ENCODE measurements at regions not wholly inside any gene's neighbourhood (a gene's known extent, or its start where the extent isn't known, plus 50 kb on each side); places are given as distances from the start of the nearest gene placed in this dataset.
"Not testable (repeated sequence)": the region's sequence is repeated elsewhere in the genome, so short reads cannot be mapped to it uniquely, and the experiment has no call there.

DNA sequence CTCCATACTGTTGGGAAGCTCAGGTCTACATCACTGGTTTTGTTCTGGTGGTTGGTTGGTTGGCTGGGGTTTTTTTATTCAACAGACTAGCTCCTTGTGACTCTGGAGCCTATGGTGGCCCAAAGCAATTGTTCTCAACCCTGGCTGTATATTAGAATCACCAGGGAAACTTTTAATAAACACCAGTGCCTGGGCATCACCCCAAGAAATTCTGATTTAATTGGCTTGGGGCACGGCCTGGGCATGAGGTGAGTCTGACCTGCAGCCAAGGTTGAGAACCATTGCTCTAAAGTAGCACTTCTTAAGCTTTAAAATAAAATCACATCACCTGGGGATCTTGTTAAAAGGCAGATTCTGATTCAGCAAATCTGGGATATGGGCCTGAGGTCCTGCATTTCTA, 184.1 kb downstream of the C1D start:
- no peak for DNase-seq

- DNase-seq = no peak
These were observed 183.1 kb downstream of the C1D start for GRCh38 chr2:67879586-67880290.

- DNase-seq = no peak
These were observed 182.5 kb downstream of the C1D start for GRCh38 chr2:67880291-67880761.

GRCh38 chr2:67881816-67882215, 181.0 kb downstream of the C1D start:
- DNase-seq = no peak

- DNase-seq = no peak
These were observed 179.3 kb downstream of the C1D start for GRCh38 chr2:67883316-67884087.

DNA sequence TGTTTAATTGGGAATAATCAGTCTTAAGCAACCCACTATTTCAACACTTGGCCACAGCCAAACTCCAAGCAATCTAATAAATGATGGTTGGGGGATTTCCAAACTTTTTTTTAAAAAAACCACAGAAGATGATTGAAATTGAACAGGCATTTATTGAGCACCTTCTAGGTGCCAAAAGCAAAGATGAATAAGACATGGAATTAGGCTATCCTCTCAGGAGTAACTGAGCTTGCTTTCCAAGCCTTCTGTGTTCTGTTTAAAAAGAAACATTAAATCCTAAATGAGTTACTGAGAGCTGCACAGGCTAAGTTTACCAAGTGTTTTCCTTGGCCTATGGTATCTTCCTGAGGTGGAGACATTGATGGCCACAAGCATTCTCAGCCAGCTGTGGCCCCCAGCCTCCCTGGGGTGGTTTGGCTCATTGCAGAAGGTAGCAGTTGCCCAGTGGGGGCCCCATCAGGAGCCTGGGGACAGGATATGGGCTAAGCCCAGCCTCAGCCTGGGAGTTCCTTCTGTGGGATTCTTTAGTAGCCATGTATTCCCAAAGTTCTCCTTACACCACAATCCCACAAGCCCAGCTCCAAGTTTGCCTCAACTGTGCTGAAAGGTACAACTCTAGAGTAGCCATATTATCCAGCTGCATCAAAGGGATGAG, 174.3 kb downstream of the C1D start:
- DNase-seq = no peak

DNA sequence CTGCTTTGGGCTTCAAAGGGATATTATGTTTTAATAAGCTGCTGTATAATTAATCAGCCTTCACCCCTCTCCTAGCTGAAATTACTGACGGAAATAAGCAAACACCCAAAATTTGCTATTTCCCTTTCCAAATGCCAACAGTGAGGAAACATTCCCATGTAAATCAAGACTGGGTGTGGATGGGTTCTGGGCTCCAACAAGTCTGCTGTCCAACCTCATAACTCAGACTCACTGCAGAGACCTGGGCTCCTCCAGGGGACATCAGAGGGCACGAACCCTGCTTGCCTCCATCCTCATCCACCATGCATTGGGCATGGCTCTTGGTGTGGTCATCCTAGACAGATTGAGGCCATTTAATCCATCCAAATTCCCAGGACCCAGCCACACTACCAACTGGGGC, 173.7 kb downstream of the C1D start:
- DNase-seq = no peak

- no peak for DNase-seq
These were observed 171.2 kb downstream of the C1D start for GRCh38 chr2:67891642-67892041.

DNA sequence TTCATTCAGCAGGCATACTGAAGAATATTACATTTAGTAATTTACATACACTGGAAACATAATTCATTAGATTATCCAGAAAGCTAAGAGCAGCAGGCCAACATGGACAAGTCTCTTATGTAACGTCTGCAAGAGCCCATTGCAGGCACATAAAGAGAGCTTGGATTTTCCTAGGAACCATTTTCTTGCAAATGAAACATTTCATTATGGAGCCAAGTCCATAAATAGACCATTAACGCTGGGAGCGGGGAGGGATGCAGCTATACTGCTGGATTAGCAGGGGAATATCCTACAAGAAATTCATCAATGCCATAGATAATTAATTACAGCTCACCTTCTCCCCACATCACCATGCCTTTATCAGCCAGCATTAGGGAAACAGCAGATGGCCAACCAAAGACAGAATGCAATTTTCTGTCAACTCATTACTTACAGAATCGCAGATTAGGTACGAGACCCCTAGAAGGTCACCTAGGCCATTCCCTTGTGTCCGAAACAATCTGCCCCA, 170.4 kb downstream of the C1D start:
- DNase-seq = peak; percentile 94

DNA sequence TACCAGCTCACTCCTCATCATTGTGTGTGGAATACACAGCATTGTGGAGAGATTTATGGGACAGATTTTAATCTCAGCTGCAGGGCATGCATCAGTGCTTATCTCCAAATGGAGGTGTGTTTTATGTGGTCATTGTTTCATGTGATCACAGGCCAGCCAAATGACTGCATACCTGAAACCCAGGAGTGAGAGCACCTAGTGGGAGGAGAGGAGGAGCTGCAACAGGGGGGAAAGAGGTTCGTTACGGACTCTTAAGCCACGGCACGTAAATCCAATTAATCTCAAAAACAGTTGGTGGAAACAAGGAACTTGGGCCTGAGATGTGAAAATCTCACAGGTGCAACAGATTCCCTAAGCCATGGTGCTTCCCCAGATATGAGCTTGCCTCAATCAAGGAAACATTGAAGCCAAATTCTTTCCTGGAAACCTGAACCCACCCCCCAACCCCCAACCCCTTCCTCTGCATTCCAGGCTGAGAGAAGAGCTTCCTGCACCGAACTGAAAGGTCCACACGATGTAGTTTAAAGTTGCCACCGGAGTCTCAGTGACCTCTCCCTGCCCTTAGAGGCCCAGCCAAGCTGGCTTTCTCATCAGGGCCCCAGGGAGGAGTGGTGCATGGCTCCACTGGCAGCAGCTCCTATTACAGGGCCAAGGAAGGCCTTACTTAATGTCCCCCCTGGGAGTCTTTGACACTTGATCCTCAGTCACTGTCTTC, 167.4 kb downstream of the C1D start:
- peak; percentile 90 for DNase-seq

GRCh38 chr2:67896076-67896475, 166.7 kb downstream of the C1D start:
- DNase-seq = no peak

GRCh38 chr2:67896476-67896875, 166.3 kb downstream of the C1D start:
- DNase-seq = no peak

DNA sequence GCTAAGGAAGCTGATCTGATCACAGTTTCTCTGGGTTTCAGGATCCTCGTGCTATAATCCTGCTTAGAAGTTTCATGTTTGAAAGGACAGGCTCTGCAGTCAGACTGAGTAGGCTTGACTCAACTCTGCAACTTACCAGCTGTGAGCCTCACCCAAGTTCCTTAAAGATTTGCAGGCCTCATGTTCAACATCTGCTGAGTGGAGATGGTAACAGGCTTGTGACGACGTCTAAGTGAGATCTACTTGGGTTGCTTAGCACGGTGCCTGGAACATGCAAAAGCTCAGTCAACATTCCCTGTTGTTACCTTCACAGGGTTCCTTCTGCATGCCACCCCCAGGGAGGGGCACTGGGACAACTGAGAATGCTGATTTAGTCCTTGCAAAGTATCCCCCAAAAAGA, 164.2 kb downstream of the C1D start:
- peak; percentile 69 for DNase-seq

GRCh38 chr2:67899187-67899586, 163.6 kb downstream of the C1D start:
- no peak for DNase-seq

GRCh38 chr2:67900826-67901225, 162.0 kb downstream of the C1D start:
- no peak for DNase-seq

DNA sequence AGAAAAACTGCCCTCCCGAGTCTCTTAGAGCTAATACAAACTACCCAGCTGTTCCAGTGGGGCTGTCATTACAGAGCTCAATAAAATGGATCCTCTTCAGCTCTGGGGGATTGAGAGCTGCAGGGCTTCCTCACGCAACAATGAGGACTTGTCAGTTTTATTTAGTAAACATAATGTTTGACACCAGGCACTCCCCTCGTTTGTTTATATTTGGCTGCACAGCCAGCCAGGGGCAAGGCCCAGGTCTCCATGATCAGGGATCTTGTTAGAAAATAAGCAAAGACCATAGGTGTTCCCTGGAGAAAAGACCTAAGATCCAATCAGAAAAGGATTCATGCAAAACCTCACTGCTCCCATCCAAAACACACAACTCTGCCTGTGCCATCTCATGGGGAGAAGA, 158.2 kb downstream of the C1D start:
- no peak for DNase-seq

DNA sequence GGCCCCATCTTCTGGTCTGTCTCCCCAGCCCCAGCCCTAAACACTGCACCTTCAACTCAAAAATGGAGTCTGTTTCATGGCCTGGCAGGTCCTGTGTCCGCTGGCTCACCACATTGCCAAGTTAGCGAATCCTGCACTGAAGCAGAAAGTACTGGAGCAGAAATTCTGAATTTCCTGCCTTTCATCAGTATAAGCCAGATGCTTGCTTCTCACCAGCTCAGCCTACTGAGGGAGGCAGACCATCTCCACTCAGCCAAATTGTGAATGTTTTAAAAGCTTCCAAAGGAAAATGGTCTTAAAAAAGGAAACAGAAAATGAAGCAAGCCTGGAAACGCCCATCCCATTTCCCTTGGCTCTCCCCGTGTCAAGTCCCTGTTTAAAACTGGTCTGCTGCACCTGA, 157.8 kb downstream of the C1D start:
- DNase-seq = no peak

DNA sequence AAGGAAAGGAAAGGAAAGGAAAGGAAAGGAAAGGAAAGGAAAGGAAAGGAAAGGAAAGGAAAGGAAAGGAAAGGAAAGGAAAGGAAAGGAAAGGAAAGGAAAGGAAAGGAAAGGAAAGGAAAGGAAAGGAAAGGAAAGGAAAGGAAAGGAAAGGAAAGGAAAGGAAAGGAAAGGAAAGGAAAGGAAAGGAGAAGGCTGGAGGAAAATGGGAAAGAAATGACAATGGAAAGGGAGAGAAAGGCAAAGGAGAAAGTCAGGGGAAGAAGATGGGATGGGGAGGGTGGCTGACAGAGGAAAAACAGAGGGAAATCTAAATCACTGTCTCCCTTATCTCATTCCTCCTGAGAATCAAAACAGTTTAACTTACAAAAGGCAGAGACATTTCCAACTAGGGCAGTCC, 156.3 kb downstream of the C1D start:
- DNase-seq = not testable (repeated sequence)

- no peak for DNase-seq
These were observed 145.3 kb downstream of the C1D start for GRCh38 chr2:67917332-67918054.

GRCh38 chr2:67918471-67918870, 144.3 kb downstream of the C1D start:
- DNase-seq = no peak

DNA sequence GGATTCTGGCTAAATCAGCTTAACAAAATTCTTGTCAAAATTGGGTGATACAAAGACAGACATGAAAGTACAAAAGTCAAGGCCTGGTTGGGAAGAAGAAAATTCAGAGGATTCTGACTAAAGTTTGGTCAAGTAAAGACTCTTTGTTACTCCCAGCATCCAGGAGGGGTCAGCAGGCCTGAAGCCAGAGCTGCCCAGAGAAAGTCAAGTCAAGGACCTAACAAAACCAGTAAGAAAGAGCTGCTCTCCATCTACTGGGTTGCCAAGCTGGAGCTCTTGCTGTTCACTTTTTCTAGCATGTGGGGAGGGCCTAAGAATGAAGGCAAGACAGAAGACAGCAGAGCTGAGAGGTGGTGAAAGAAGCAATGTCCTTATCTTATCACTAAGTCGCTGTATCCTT, 143.3 kb downstream of the C1D start:
- no peak for DNase-seq

GRCh38 chr2:67922080-67922785, 140.6 kb downstream of the C1D start:
- DNase-seq = peak; percentile 70

All from NCI-H82 (cell line).